GM12878 (cell line): ENCODE measurements at regions not wholly inside any gene's neighbourhood (a gene's known extent, or its start where the extent isn't known, plus 50 kb on each side); places are given as distances from the start of the nearest gene placed in this dataset.

Experiments
- ATAC-seq: fragments of 200-7000 bp; cut with Tn5 transposase; 3 replicates; pipeline ENCODE4 v1.9.1; 2020; ENCODE audit warnings: mild to moderate bottlenecking, moderate library complexity
- BruUV-seq: library from RNA; stranded (reverse); fragments of 400-500 nt; replicated peaks from 2 replicates; lab custom pipeline; 2021; lab: Mats Ljungman, UMichigan
- CTCF ChIA-PET: fragments of 300-600 bp; sonication (Branson Sonifier 250); formaldehyde crosslinking; extraction: SDS; loops from one replicate; lab custom pipeline; 2021; ENCODE audit warnings: inconsistent platforms; lab: Yijun Ruan, JAX
- POLR2A ChIA-PET: fragments of 350-600 bp; formaldehyde crosslinking; extraction: SDS; loops from one replicate; lab custom pipeline; 2021; ENCODE audit warnings: inconsistent platforms; lab: Charles Lee
- RAD21 ChIA-PET: fragments of 300-600 bp; sonication (Branson Sonifier 250); formaldehyde crosslinking; loops from one replicate; lab custom pipeline; 2023; ENCODE audit warnings: antibody characterized with exemption; ENCODE audit not compliant: unreplicated experiment; lab: Charles Lee
- SMC1A ChIA-PET: fragments of 300-600 bp; sonication (Branson Sonifier 250); formaldehyde crosslinking; loops from one replicate; lab custom pipeline; 2023; ENCODE audit not compliant: unreplicated experiment, uncharacterized antibody; lab: Charles Lee
- DNase-seq: peaks from one replicate; pipeline ENCODE4 v3.0.0-alpha.2; 2011; ENCODE audit warnings: low read depth, low spot score
- FAIRE-seq: peaks from 3 replicates; lab custom pipeline; 2011; peaks lifted over from hg19 to GRCh38; lab: Jason Lieb, UNC
- H2AFZ ChIP-seq: 2 replicates; pipeline ENCODE4 v1.6.0; 2011; ENCODE audit warnings: low read depth, low read length, control low read depth; ENCODE audit not compliant: control insufficient read depth
- H3K27ac ChIP-seq: 2 replicates; pipeline ENCODE4 v1.5.1; 2011; ENCODE audit warnings: control low read depth; ENCODE audit not compliant: control insufficient read depth, insufficient read depth
- H3K27me3 ChIP-seq, 2 experiments: replicated peaks in 1 of 2; 2 replicates each; pipeline versions ENCODE4 v1.6.0 to v1.6.1; 2011; ENCODE audit warnings: low read length in 1 of 2; ENCODE audit not compliant: control insufficient read depth in 2 of 2, insufficient read depth in 2 of 2
- H3K36me3 ChIP-seq, 2 experiments: 2 replicates each; pipeline ENCODE4 v1.5.1; 2011; ENCODE audit warnings: low read length in 1 of 2; ENCODE audit not compliant: control insufficient read depth in 2 of 2, insufficient read depth in 2 of 2
- H3K4me1 ChIP-seq: 2 replicates; pipeline ENCODE4 v1.6.1; 2011; ENCODE audit warnings: mild to moderate bottlenecking, low read length, moderate library complexity, mixed read lengths; ENCODE audit not compliant: control insufficient read depth, insufficient read depth
- H3K4me2 ChIP-seq: 2 replicates; pipeline ENCODE4 v1.6.0; 2011; ENCODE audit warnings: control low read depth; ENCODE audit not compliant: control insufficient read depth, insufficient read depth
- H3K4me3 ChIP-seq: fragments of 200-600 bp; sonication (generic); 2 replicates; pipeline ENCODE4 v1.5.1; 2016
- H3K79me2 ChIP-seq: 2 replicates; pipeline ENCODE4 v1.6.0; 2011; ENCODE audit warnings: low read length; ENCODE audit not compliant: control insufficient read depth, insufficient read depth
- H3K9ac ChIP-seq: 2 replicates; pipeline ENCODE4 v1.8.0; 2011; ENCODE audit warnings: low read length, control low read depth, mixed read lengths; ENCODE audit not compliant: control insufficient read depth, insufficient read depth
- H3K9me3 ChIP-seq: replicated peaks from 3 replicates; pipeline ENCODE4 v1.5.1; 2011; ENCODE audit warnings: mild to moderate bottlenecking, low read length; ENCODE audit not compliant: control insufficient read depth, insufficient read depth
- H4K20me1 ChIP-seq: 2 replicates; pipeline ENCODE4 v1.6.0; 2011; ENCODE audit not compliant: control insufficient read depth, insufficient read depth
- JUND ChIP-seq: IDR thresholded peaks from 2 replicates; pipeline ENCODE4 v1.6.1; 2012; ENCODE audit warnings: low read depth, mild to moderate bottlenecking, low read length, improper control_type of control experiment, moderate library complexity
- NR2C2 ChIP-seq: IDR thresholded peaks from 2 replicates; pipeline ENCODE4 v1.6.1; 2011; ENCODE audit warnings: borderline replicate concordance, low read depth; ENCODE audit not compliant: control insufficient read depth, insufficient read length
- SIN3A ChIP-seq: IDR thresholded peaks from 2 replicates; pipeline ENCODE4 v1.6.1; 2012; ENCODE audit warnings: low read depth, low read length, improper control_type of control experiment
- ZNF24 ChIP-seq: fragments of 450-650 bp; IDR thresholded peaks from 2 replicates; pipeline ENCODE4 v1.6.1; 2017; ENCODE audit warnings: antibody characterized with exemption, mild to moderate bottlenecking
- WGBS: methylation state at CpG from one replicate; pipeline ENCODE4 v1.1.6; 2016; ENCODE audit warnings: low lambda C conversion rate; ENCODE audit not compliant: insufficient replicate concordance, insufficient coverage; ENCODE audit errors: missing lambda C conversion rate; 5-methylcytosine and 5-hydroxymethylcytosine counted together
- in situ Hi-C: fragments of 300-500 bp; cut with MboI; formaldehyde crosslinking; loops from 9 replicates; pipeline ENCODE4 v1.14.3; 2018; ENCODE audit warnings: mixed read lengths
- intact Hi-C: fragments of 100-400 bp; cut with micrococcal nuclease; formaldehyde crosslinking; loops from one replicate; pipeline ENCODE4 v1.14.2; 2022; ENCODE audit not compliant: unreplicated experiment
- TF ChIP-seq, protein P1 (sequence below), 3 experiments: IDR thresholded peaks in 2 of 3; conservative IDR thresholded peaks in 1 of 3; 2 replicates each; pipeline ENCODE4 v1.5.1; 2011; ENCODE audit warnings: low read depth in 3 of 3, low read length in 3 of 3, mild to moderate bottlenecking in 3 of 3, control low read depth in 2 of 3, moderate library complexity in 2 of 3, inconsistent platforms in 1 of 3, mixed read lengths in 1 of 3; ENCODE audit not compliant: control insufficient read depth in 2 of 3, insufficient read depth in 1 of 3; ENCODE audit errors: extremely low read depth in 1 of 3
- TF ChIP-seq, protein P2 (sequence below): fragments of 450-650 bp; formaldehyde crosslinking; IDR thresholded peaks from 2 replicates; pipeline ENCODE4 v1.4.0; 2022; ENCODE audit warnings: mild to moderate bottlenecking, moderate library complexity
- TF ChIP-seq, protein P3 (sequence below): fragments of 450-650 bp; IDR thresholded peaks from 2 replicates; pipeline ENCODE4 v1.6.1; 2017; ENCODE audit warnings: mild to moderate bottlenecking
- TF ChIP-seq, protein P4 (sequence below): fragments of 450-650 bp; IDR thresholded peaks from 2 replicates; pipeline ENCODE4 v1.6.1; 2017; ENCODE audit warnings: antibody characterized with exemption, mild to moderate bottlenecking, moderate library complexity
- TF ChIP-seq, protein P5 (sequence below): fragments of 450-650 bp; IDR thresholded peaks from 2 replicates; pipeline ENCODE4 v1.6.1; 2018; ENCODE audit warnings: borderline replicate concordance, mild to moderate bottlenecking; ENCODE audit not compliant: partially characterized antibody

DNA sequence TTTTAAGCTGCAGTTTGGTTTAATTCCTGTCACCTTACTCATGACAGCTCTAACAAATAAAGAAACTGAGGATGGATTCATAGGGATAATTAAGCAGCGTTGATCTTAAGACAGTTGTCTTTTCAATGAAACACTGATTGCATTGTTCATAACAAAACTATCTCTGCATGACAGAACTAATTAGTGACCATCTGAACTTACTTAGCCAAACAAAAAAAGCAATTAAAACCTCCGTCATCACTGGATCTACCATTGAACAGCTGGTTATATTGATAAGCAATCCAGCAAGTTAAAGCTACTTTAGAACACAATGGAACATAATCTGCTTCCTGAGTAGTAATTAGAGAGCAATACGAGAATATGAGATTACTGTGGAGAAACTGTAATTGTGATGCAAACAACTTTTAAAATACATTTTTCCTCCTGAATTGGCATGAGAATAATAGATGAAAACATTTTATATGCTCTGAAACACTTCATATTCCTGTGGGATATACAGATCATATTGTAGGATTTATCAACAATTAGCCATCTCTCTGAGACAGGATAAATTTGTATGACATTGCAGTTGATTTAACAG is 2576.8 kb downstream of the PCDH7 start (continued):
- TF ChIP-seq, protein P1, sequence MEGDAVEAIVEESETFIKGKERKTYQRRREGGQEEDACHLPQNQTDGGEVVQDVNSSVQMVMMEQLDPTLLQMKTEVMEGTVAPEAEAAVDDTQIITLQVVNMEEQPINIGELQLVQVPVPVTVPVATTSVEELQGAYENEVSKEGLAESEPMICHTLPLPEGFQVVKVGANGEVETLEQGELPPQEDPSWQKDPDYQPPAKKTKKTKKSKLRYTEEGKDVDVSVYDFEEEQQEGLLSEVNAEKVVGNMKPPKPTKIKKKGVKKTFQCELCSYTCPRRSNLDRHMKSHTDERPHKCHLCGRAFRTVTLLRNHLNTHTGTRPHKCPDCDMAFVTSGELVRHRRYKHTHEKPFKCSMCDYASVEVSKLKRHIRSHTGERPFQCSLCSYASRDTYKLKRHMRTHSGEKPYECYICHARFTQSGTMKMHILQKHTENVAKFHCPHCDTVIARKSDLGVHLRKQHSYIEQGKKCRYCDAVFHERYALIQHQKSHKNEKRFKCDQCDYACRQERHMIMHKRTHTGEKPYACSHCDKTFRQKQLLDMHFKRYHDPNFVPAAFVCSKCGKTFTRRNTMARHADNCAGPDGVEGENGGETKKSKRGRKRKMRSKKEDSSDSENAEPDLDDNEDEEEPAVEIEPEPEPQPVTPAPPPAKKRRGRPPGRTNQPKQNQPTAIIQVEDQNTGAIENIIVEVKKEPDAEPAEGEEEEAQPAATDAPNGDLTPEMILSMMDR (IDR thresholded peaks at IDR 0.05 in 2 of 3, conservative IDR thresholded peaks at IDR 0.05 in 1 of 3; ENCODE audit: control insufficient read depth in 2 of 3, extremely low read depth in 1 of 3, insufficient read depth in 1 of 3, low read depth in 3 of 3, low read length in 3 of 3), result no peak
- no peak for TF ChIP-seq NR2C2
- TF ChIP-seq JUND, result no peak
- TF ChIP-seq, protein P2, sequence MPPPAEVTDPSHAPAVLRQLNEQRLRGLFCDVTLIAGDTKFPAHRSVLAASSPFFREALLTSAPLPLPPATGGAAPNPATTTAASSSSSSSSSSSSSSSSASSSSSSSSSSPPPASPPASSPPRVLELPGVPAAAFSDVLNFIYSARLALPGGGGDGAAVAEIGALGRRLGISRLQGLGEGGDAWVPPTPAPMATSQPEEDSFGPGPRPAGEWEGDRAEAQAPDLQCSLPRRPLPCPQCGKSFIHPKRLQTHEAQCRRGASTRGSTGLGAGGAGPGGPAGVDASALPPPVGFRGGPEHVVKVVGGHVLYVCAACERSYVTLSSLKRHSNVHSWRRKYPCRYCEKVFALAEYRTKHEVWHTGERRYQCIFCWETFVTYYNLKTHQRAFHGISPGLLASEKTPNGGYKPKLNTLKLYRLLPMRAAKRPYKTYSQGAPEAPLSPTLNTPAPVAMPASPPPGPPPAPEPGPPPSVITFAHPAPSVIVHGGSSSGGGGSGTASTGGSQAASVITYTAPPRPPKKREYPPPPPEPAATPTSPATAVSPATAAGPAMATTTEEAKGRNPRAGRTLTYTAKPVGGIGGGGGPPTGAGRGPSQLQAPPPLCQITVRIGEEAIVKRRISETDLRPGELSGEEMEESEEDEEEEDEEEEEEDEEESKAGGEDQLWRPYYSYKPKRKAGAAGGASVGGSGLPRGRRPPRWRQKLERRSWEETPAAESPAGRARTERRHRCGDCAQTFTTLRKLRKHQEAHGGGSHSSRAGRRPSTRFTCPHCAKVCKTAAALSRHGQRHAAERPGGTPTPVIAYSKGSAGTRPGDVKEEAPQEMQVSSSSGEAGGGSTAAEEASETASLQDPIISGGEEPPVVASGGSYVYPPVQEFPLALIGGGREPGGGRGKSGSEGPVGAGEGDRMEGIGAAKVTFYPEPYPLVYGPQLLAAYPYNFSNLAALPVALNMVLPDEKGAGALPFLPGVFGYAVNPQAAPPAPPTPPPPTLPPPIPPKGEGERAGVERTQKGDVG (CRISPR knock-in tag), result no peak

DNA sequence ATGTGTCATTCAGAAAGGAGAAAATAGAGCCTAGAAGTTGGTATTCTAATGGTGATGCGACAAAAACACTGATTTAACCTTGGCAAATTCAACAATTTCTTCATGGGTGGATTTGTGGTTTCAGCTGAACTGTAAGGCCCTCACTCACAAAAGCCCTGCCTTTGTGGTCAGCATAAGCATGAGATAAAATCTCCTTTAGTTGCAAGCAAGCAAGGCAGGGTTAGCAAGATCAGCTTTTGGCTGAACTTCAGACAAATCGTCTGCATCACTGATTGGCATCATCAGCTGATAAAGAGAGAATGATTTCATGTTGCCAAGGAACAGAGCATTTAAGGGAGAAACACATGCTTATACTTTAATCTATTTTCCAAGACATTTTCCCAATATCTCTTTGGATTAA is 2582.2 kb downstream of the PCDH7 start:
- intact Hi-C loops, result no loop called here
- no TSS peak for BruUV-seq
- TF ChIP-seq SIN3A (no peak), ZNF24 (no peak)
- TF ChIP-seq, protein P3, sequence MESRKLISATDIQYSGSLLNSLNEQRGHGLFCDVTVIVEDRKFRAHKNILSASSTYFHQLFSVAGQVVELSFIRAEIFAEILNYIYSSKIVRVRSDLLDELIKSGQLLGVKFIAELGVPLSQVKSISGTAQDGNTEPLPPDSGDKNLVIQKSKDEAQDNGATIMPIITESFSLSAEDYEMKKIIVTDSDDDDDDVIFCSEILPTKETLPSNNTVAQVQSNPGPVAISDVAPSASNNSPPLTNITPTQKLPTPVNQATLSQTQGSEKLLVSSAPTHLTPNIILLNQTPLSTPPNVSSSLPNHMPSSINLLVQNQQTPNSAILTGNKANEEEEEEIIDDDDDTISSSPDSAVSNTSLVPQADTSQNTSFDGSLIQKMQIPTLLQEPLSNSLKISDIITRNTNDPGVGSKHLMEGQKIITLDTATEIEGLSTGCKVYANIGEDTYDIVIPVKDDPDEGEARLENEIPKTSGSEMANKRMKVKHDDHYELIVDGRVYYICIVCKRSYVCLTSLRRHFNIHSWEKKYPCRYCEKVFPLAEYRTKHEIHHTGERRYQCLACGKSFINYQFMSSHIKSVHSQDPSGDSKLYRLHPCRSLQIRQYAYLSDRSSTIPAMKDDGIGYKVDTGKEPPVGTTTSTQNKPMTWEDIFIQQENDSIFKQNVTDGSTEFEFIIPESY, result no peak
- TF ChIP-seq, protein P4, sequence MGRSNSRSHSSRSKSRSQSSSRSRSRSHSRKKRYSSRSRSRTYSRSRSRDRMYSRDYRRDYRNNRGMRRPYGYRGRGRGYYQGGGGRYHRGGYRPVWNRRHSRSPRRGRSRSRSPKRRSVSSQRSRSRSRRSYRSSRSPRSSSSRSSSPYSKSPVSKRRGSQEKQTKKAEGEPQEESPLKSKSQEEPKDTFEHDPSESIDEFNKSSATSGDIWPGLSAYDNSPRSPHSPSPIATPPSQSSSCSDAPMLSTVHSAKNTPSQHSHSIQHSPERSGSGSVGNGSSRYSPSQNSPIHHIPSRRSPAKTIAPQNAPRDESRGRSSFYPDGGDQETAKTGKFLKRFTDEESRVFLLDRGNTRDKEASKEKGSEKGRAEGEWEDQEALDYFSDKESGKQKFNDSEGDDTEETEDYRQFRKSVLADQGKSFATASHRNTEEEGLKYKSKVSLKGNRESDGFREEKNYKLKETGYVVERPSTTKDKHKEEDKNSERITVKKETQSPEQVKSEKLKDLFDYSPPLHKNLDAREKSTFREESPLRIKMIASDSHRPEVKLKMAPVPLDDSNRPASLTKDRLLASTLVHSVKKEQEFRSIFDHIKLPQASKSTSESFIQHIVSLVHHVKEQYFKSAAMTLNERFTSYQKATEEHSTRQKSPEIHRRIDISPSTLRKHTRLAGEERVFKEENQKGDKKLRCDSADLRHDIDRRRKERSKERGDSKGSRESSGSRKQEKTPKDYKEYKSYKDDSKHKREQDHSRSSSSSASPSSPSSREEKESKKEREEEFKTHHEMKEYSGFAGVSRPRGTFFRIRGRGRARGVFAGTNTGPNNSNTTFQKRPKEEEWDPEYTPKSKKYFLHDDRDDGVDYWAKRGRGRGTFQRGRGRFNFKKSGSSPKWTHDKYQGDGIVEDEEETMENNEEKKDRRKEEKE, result no peak
- TF ChIP-seq, protein P5, sequence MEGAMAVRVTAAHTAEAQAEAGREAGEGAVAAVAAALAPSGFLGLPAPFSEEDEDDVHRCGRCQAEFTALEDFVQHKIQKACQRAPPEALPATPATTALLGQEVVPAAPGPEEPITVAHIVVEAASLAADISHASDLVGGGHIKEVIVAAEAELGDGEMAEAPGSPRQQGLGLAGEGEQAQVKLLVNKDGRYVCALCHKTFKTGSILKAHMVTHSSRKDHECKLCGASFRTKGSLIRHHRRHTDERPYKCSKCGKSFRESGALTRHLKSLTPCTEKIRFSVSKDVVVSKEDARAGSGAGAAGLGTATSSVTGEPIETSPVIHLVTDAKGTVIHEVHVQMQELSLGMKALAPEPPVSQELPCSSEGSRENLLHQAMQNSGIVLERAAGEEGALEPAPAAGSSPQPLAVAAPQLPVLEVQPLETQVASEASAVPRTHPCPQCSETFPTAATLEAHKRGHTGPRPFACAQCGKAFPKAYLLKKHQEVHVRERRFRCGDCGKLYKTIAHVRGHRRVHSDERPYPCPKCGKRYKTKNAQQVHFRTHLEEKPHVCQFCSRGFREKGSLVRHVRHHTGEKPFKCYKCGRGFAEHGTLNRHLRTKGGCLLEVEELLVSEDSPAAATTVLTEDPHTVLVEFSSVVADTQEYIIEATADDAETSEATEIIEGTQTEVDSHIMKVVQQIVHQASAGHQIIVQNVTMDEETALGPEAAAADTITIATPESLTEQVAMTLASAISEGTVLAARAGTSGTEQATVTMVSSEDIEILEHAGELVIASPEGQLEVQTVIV, result no peak

More for the DNA sequence above, 2582.2 kb downstream of the PCDH7 start:
- H3K9ac ChIP-seq, result no peak overlapping the region
- ATAC-seq (no peak), FAIRE-seq (no peak), DNase-seq (no peak)
- SMC1A ChIA-PET, result no interaction called here
- no peak overlapping the region for H3K27ac ChIP-seq
- no peaks in the 10 kb centered on the region for H3K4me1 ChIP-seq
- CTCF ChIA-PET, result no interaction called here
- no peaks in the 10 kb centered on the region for H3K27me3 ChIP-seq
- H3K4me2 ChIP-seq, result no peak overlapping the region
- WGBS, result 0% methylated on average over 2 of the region's 2 CpGs
- H3K79me2 ChIP-seq, result no peaks in the 10 kb centered on the region
- RAD21 ChIA-PET, result no interaction called here
- no peak overlapping the region for H2AFZ ChIP-seq
- no peak overlapping the region for H3K4me3 ChIP-seq
- H3K9me3 ChIP-seq, result no peaks in the 10 kb centered on the region
- H4K20me1 ChIP-seq, result no peaks in the 10 kb centered on the region
- no peaks in the 10 kb centered on the region for H3K36me3 ChIP-seq
- POLR2A ChIA-PET, result no interaction called here
- in situ Hi-C loops, result no loop called here
